Breast epithelium (tissue), 3 donors: ENCODE measurements at regions not wholly inside any gene's neighbourhood (a gene's known extent, or its start where the extent isn't known, plus 50 kb on each side); places are given as distances from the start of the nearest gene placed in this dataset.

Source experiments
- POLR2A ChIP-seq: fragments of 450-650 bp; IDR thresholded peaks from one replicate; pipeline ENCODE4 v1.6.1; 2016; ENCODE audit warnings: antibody characterized with exemption, mild to moderate bottlenecking, moderate library complexity
- POLR2AphosphoS5 ChIP-seq, 3 donors: sonication (generic); formaldehyde crosslinking; IDR thresholded peaks; one replicate each; pipeline ENCODE4 v1.6.1; 2017; ENCODE audit warnings: antibody characterized with exemption in 3 of 3
- TF ChIP-seq, protein P1 (sequence below), 3 donors: fragments of 450-650 bp; IDR thresholded peaks; one replicate each; pipeline ENCODE4 v1.5.1; 2016 to 2017; ENCODE audit warnings: antibody characterized with exemption in 3 of 3, mild to moderate bottlenecking in 3 of 3, moderate library complexity in 3 of 3

GRCh38 chr2:236918545-236918944, 167.1 kb upstream of the COPS8 start:
- TF ChIP-seq, protein P1, sequence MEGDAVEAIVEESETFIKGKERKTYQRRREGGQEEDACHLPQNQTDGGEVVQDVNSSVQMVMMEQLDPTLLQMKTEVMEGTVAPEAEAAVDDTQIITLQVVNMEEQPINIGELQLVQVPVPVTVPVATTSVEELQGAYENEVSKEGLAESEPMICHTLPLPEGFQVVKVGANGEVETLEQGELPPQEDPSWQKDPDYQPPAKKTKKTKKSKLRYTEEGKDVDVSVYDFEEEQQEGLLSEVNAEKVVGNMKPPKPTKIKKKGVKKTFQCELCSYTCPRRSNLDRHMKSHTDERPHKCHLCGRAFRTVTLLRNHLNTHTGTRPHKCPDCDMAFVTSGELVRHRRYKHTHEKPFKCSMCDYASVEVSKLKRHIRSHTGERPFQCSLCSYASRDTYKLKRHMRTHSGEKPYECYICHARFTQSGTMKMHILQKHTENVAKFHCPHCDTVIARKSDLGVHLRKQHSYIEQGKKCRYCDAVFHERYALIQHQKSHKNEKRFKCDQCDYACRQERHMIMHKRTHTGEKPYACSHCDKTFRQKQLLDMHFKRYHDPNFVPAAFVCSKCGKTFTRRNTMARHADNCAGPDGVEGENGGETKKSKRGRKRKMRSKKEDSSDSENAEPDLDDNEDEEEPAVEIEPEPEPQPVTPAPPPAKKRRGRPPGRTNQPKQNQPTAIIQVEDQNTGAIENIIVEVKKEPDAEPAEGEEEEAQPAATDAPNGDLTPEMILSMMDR (IDR thresholded peaks at IDR 0.05) = no peak
- TF ChIP-seq POLR2A = no peak
- no peak for TF ChIP-seq POLR2AphosphoS5 (IDR thresholded peaks at IDR 0.05)
